IMR-90 (cell line): ENCODE measurements at regions not wholly inside any gene's neighbourhood (a gene's known extent, or its start where the extent isn't known, plus 50 kb on each side); places are given as distances from the start of the nearest gene placed in this dataset.

ENCODE experiments used
- ATAC-seq: fragments of 200-7000 bp; cut with Tn5 transposase; 2 replicates; pipeline ENCODE4 v1.9.1; 2020; ENCODE audit warnings: low read depth, mild to moderate bottlenecking, moderate library complexity
- BruUV-seq: library from RNA; stranded (reverse); fragments of 400-500 nt; replicated peaks from 2 replicates; lab custom pipeline; 2021; lab: Mats Ljungman, UMichigan
- CTCF ChIA-PET: fragments of 300-600 bp; formaldehyde crosslinking; extraction: SDS; loops from one replicate; lab custom pipeline; 2021; ENCODE audit warnings: antibody characterized with exemption; lab: Yijun Ruan, JAX
- POLR2A ChIA-PET: fragments of 300-600 bp; sonication (Branson Sonifier 250); formaldehyde crosslinking; loops from one replicate; lab custom pipeline; 2022; ENCODE audit warnings: antibody characterized with exemption; ENCODE audit not compliant: unreplicated experiment; lab: Charles Lee
- DNase-seq: peaks from one replicate; pipeline ENCODE4 v3.0.0; 2013
- H2AFZ ChIP-seq: replicated peaks from 2 replicates; pipeline ENCODE3; 2013; ENCODE audit warnings: low read length, mild to moderate bottlenecking; ENCODE audit not compliant: poor library complexity
- H2AK5ac ChIP-seq: 2 replicates; pipeline ENCODE4 v1.6.1; 2013; ENCODE audit warnings: low read depth, low read length, inconsistent platforms
- H2AK9ac ChIP-seq: replicated peaks from 2 replicates; pipeline ENCODE3; 2013; ENCODE audit warnings: mild to moderate bottlenecking, low read depth, low read length, moderate library complexity; ENCODE audit not compliant: poor library complexity
- H2BK120ac ChIP-seq: 2 replicates; pipeline ENCODE4 v1.6.1; 2013; ENCODE audit warnings: low read depth, low read length, inconsistent platforms
- H2BK15ac ChIP-seq: 3 replicates; pipeline ENCODE4 v1.6.1; 2013; ENCODE audit warnings: low read depth, low read length, inconsistent platforms
- H2BK20ac ChIP-seq: 2 replicates; pipeline ENCODE4 v1.6.1; 2013; ENCODE audit warnings: low read depth, mild to moderate bottlenecking, inconsistent platforms, low read length, moderate library complexity
- H2BK5ac ChIP-seq: 2 replicates; pipeline ENCODE4 v1.6.1; 2013; ENCODE audit warnings: mild to moderate bottlenecking, low read depth, low read length, inconsistent platforms; ENCODE audit not compliant: poor library complexity, severe bottlenecking
- H3K14ac ChIP-seq: replicated peaks from 2 replicates; pipeline ENCODE4 v1.6.1; 2013; ENCODE audit warnings: low read depth, low read length, inconsistent platforms
- H3K18ac ChIP-seq: 2 replicates; pipeline ENCODE4 v1.6.1; 2013; ENCODE audit warnings: low read depth, low read length, control low read depth
- H3K23ac ChIP-seq: 2 replicates; pipeline ENCODE4 v1.6.1; 2013; ENCODE audit warnings: low read depth, low read length, inconsistent platforms
- H3K27ac ChIP-seq: 2 replicates; pipeline ENCODE4 v1.5.1; 2013; ENCODE audit warnings: mild to moderate bottlenecking, control low read depth, low read length; ENCODE audit not compliant: insufficient read depth
- H3K27me3 ChIP-seq: 2 replicates; pipeline ENCODE4 v1.6.1; 2013; ENCODE audit warnings: low read length; ENCODE audit not compliant: control insufficient read depth, insufficient read depth
- H3K36me3 ChIP-seq: 2 replicates; pipeline ENCODE4 v1.6.1; 2013; ENCODE audit warnings: low read length, mixed read lengths; ENCODE audit not compliant: control insufficient read depth, insufficient read depth
- H3K4ac ChIP-seq: 2 replicates; pipeline ENCODE4 v1.6.1; 2013; ENCODE audit warnings: low read depth, low read length, inconsistent platforms
- H3K4me1 ChIP-seq: 2 replicates; pipeline ENCODE4 v1.6.1; 2013; ENCODE audit warnings: low read length, mixed read lengths; ENCODE audit not compliant: control insufficient read depth, insufficient read depth
- H3K4me2 ChIP-seq: 2 replicates; pipeline ENCODE4 v1.6.1; 2013; ENCODE audit warnings: low read depth, mild to moderate bottlenecking, control low read depth, low read length, moderate library complexity
- H3K4me3 ChIP-seq: 2 replicates; pipeline ENCODE4 v1.5.1; 2013; ENCODE audit warnings: low read depth, mild to moderate bottlenecking, control low read depth, low read length, moderate library complexity; ENCODE audit not compliant: insufficient read depth
- H3K56ac ChIP-seq: 2 replicates; pipeline ENCODE4 v1.6.1; 2013; ENCODE audit warnings: low read length, inconsistent platforms; ENCODE audit not compliant: insufficient read depth; ENCODE audit errors: extremely low read depth
- H3K79me1 ChIP-seq, 2 experiments: 2 replicates each; pipeline ENCODE4 v1.6.1; 2013; ENCODE audit warnings: low read length in 2 of 2, inconsistent platforms in 1 of 2, low read depth in 1 of 2
- H3K9ac ChIP-seq: 2 replicates; pipeline ENCODE4 v1.6.1; 2013; ENCODE audit warnings: low read depth, low read length, control low read depth
- H3K9me1 ChIP-seq: 2 replicates; pipeline ENCODE4 v1.6.1; 2013; ENCODE audit warnings: low read length, inconsistent platforms; ENCODE audit not compliant: insufficient read depth
- H3K9me3 ChIP-seq: 2 replicates; pipeline ENCODE4 v1.6.1; 2013; ENCODE audit warnings: low read length; ENCODE audit not compliant: control insufficient read depth, insufficient read depth
- H4K20me1 ChIP-seq: 2 replicates; pipeline ENCODE4 v1.6.1; 2013; ENCODE audit warnings: low read length, inconsistent platforms; ENCODE audit not compliant: insufficient read depth
- H4K5ac ChIP-seq: 2 replicates; pipeline ENCODE4 v1.6.1; 2013; ENCODE audit warnings: mild to moderate bottlenecking, low read depth, low read length, control low read depth
- H4K8ac ChIP-seq, 2 experiments: 2 replicates each; pipeline ENCODE4 v1.6.1; 2013; ENCODE audit warnings: low read depth in 2 of 2, low read length in 2 of 2, control low read depth in 1 of 2, inconsistent platforms in 1 of 2
- H4K91ac ChIP-seq: 2 replicates; pipeline ENCODE4 v1.6.1; 2013; ENCODE audit warnings: low read depth, low read length, inconsistent platforms; ENCODE audit not compliant: insufficient read depth
- MAFK ChIP-seq: IDR thresholded peaks from 2 replicates; pipeline ENCODE4 v1.6.1; 2012; ENCODE audit warnings: low read depth, low read length, improper control_type of control experiment
- MAZ ChIP-seq: IDR thresholded peaks from 2 replicates; pipeline ENCODE4 v1.6.1; 2012; ENCODE audit warnings: low read depth, mild to moderate bottlenecking, low read length, improper control_type of control experiment, moderate library complexity, borderline replicate concordance
- WGBS, 2 experiments: methylation state at CpG; one replicate each; pipeline versions ENCODE4 v1.1.5 to v1.1.7; 2013; ENCODE audit warnings: missing lambda C conversion rate in 2 of 2; ENCODE audit not compliant: insufficient read length in 1 of 2; ENCODE audit errors: extremely low coverage in 2 of 2; 5-methylcytosine and 5-hydroxymethylcytosine counted together
- dilution Hi-C: fragments of 300-500 bp; cut with HindIII; formaldehyde crosslinking; loops from one replicate; pipeline ENCODE4 v1.14.3; 2018; ENCODE audit warnings: low sequenced_read_pairs; ENCODE audit not compliant: unreplicated experiment
- in situ Hi-C: fragments of 300-500 bp; cut with MboI; formaldehyde crosslinking; loops from 3 replicates; pipeline ENCODE4 v1.14.3; 2019; ENCODE audit warnings: low sequenced_read_pairs, inconsistent platforms, mixed read lengths
- intact Hi-C: fragments of 100-400 bp; cut with micrococcal nuclease; formaldehyde crosslinking; loops from 2 replicates; pipeline ENCODE4 v1.10.0; 2022
- TF ChIP-seq, protein P1 (sequence below): fragments of 150-350 bp; IDR thresholded peaks from 2 replicates; pipeline ENCODE4 v1.6.1; 2017; ENCODE audit warnings: mild to moderate bottlenecking, antibody characterized with exemption, low read length, low read depth

DNA sequence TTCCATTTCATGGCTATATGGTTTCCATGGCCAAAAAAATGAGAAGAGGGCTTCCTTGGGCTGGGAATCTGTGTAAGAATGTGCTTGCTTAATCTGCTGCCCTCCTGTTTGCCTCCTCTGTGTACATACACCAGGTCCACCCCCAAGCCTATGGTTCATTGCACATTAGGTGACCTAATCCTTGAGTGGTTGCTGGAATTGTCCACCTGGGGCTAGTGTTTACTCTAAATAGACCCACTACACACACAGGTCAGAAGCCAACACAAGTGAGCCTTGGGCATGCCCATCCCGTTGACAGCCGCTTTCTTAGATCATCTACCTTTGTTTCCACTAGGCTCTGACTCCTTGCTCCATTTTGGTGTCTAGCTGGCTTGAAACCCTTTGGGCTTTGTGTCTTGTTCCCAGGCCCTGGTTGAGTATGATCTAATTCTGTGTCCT lies 59.2 kb upstream of the ATL2 start:
- Histone ChIP-seq H3K14ac (no peak overlapping the region), H3K4me3 (no peak overlapping the region), H3K56ac (no peak overlapping the region), H4K91ac (no peak overlapping the region), H3K27me3 (peaks cover 52% of the 10 kb centered on the region), H3K9me3 (no peaks in the 10 kb centered on the region; the same call in 1 of the 2 replicates), H2BK20ac (no peak overlapping the region), H3K9ac (no peak overlapping the region), H4K5ac (no peak overlapping the region), H3K4ac (no peak overlapping the region), H3K23ac (no peak overlapping the region; the same call in 1 of the 2 replicates), H3K9me1 (no peaks in the 10 kb centered on the region), H2AK9ac (no peak overlapping the region), H2BK120ac (no peak overlapping the region), H2AFZ (no peak overlapping the region), H3K4me2 (no peak overlapping the region), H2BK15ac (no peak overlapping the region), H3K79me1 (no peaks in the 10 kb centered on the region), H3K4me1 (no peaks in the 10 kb centered on the region), H2BK5ac (no peak overlapping the region), H3K27ac (no peak overlapping the region), H4K20me1 (no peaks in the 10 kb centered on the region), H3K18ac (no peak overlapping the region), H4K8ac (no peak overlapping the region), H3K36me3 (no peaks in the 10 kb centered on the region), H2AK5ac (no peak overlapping the region)
- intact Hi-C loops (no loop called here), dilution Hi-C loops (no loop called here), in situ Hi-C loops (no loop called here)
- 100% methylated on average over 2 of the region's 2 CpGs; no CpG with 5 or more reads in 1 of the 2 experiments for WGBS, 2 experiments
- POLR2A ChIA-PET: no interaction called here
- no peak for DNase-seq
- ATAC-seq: no peak
- no peak for TF ChIP-seq MAZ
- TF ChIP-seq MAFK: no peak
- TF ChIP-seq, protein P1, sequence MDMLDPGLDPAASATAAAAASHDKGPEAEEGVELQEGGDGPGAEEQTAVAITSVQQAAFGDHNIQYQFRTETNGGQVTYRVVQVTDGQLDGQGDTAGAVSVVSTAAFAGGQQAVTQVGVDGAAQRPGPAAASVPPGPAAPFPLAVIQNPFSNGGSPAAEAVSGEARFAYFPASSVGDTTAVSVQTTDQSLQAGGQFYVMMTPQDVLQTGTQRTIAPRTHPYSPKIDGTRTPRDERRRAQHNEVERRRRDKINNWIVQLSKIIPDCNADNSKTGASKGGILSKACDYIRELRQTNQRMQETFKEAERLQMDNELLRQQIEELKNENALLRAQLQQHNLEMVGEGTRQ: no peak
- BruUV-seq: no TSS peak
- CTCF ChIA-PET: no interaction called here
